Vagina (tissue), 2 donors: ENCODE measurements at regions not wholly inside any gene's neighbourhood (a gene's known extent, or its start where the extent isn't known, plus 50 kb on each side); places are given as distances from the start of the nearest gene placed in this dataset.

Source experiments
- CTCF ChIP-seq, 3 experiments: fragments of 450-650 bp in 2 of 3; fragments of 200-600 bp in 1 of 3; sonication (generic) in 1 of 3; IDR thresholded peaks; one replicate each; pipeline ENCODE4 v1.5.1; 2017 to 2019; ENCODE audit warnings: antibody characterized with exemption in 3 of 3, mild to moderate bottlenecking in 2 of 3, moderate library complexity in 2 of 3
- POLR2A ChIP-seq, 2 donors: fragments of 450-650 bp; IDR thresholded peaks; one replicate each; pipeline ENCODE4 v1.6.1; 2017; ENCODE audit warnings: antibody characterized with exemption in 2 of 2, mild to moderate bottlenecking in 2 of 2, moderate library complexity in 2 of 2
- POLR2AphosphoS5 ChIP-seq, 2 donors: sonication (generic); formaldehyde crosslinking; IDR thresholded peaks; one replicate each; pipeline ENCODE4 v1.9.0; 2017; ENCODE audit warnings: antibody characterized with exemption in 2 of 2, mild to moderate bottlenecking in 2 of 2, low read depth in 1 of 2; ENCODE audit not compliant: insufficient read depth in 1 of 2

DNA sequence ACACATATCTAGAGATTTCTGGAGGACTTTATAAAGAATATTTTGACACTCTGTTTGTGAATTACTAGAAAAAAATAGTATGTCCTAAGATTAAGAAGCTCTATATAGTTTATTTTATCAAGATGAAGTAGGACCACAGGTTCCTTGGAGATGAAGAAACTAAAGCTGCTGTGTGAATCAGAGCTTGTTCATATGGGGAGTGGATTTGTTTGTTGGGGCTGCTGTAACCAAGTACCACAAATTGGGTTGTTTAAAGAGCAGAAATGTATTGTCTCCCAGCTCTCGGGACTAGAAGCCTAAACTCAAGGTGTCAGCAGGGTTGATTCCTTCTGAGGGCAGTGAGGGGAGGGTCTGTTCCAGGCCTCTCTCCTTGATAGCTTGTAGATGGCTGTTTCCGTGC lies 270.6 kb upstream of the UMPS start:
- TF ChIP-seq POLR2AphosphoS5 (IDR thresholded peaks at IDR 0.05; ENCODE audit: insufficient read depth in 1 of 2, low read depth in 1 of 2) (no peak), CTCF (IDR thresholded peaks at IDR 0.05) (no peak), POLR2A (IDR thresholded peaks at IDR 0.05) (no peak)
